ENCODE measurements at regions not wholly inside any gene's neighbourhood (a gene's known extent, or its start where the extent isn't known, plus 50 kb on each side); places are given as distances from the start of the nearest gene placed in this dataset.

- H3K36me3 ChIP-seq (ENCODE audit: control insufficient read depth, insufficient read depth, low read length): no peaks in the 10 kb centered on the region
- DNase-seq (ENCODE audit: low read depth in 2 of 2): no peak
Measured at GRCh38 chr14:65813760-65814384, 401.3 kb downstream of the FUT8 start.

DNA sequence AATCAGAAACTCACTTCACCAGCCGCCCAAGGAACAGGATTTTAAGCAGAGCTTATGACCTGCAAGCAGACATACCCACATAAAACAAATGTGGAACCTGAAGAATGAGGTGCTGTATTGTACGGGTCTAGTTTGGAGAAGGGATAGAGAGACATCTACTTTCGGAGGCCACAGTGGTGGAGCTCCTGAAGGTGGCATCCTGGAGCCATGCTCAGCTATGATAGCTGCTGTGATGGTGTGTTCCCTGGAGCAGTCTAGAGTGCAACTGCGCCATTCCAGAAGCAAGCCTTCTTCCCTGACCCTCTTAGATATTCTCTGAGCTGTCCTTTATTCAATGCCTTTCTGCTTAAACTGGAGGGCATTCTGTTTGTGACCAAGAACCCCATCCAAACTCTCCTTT, 402.6 kb downstream of the FUT8 start:
- Histone ChIP-seq H3K9ac (ENCODE audit: insufficient read depth, low read length) (no peak overlapping the region), H3K4me1 (ENCODE audit: control insufficient read depth, extremely low read depth, insufficient read depth, low read length) (no peaks in the 10 kb centered on the region), H3K36me3 (ENCODE audit: control insufficient read depth, insufficient read depth, low read length) (no peaks in the 10 kb centered on the region), H4K20me1 (ENCODE audit: control insufficient read depth, extremely low read depth, insufficient read depth, low read length) (no peaks in the 10 kb centered on the region), H3K27ac (ENCODE audit: insufficient read depth, low read length) (no peak overlapping the region), H3K79me2 (ENCODE audit: control insufficient read depth, insufficient read depth, low read length) (no peaks in the 10 kb centered on the region), H3K27me3 (ENCODE audit: control insufficient read depth, insufficient read depth, low read length) (no peaks in the 10 kb centered on the region), H3K9me3 (ENCODE audit: control insufficient read depth, insufficient read depth, low read depth, low read length) (no peaks in the 10 kb centered on the region), H3K4me3 (replicated peaks in 1 of 4; ENCODE audit: control extremely low read depth in 1 of 4, insufficient read depth in 1 of 4, low read depth in 3 of 4, low read length in 4 of 4) (no peak overlapping the region), H3K4me2 (ENCODE audit: extremely low read depth, insufficient read depth, low read length) (no peak overlapping the region), H2AFZ (ENCODE audit: low read length) (no peak overlapping the region)
- no peak for DNase-seq (ENCODE audit: low read depth in 2 of 2)
- no peak for TF ChIP-seq CTCF (conservative IDR thresholded peaks at IDR 0.05 in 1 of 2, IDR thresholded peaks at IDR 0.05 in 1 of 2; ENCODE audit: low read depth in 1 of 2, low read length in 2 of 2)
- no peak for TF ChIP-seq EZH2 (IDR thresholded peaks at IDR 0.05; ENCODE audit: low read length, missing control alignments)

More at GRCh38 chr14:65813760-65814384, 401.3 kb downstream of the FUT8 start:
- Histone ChIP-seq H4K20me1 (ENCODE audit: control insufficient read depth, extremely low read depth, insufficient read depth, low read length) (no peaks in the 10 kb centered on the region), H3K4me2 (ENCODE audit: extremely low read depth, insufficient read depth, low read length) (no peak overlapping the region), H3K27ac (ENCODE audit: insufficient read depth, low read length) (no peak overlapping the region), H3K79me2 (ENCODE audit: control insufficient read depth, insufficient read depth, low read length) (no peaks in the 10 kb centered on the region), H3K4me3 (replicated peaks in 1 of 4; ENCODE audit: control extremely low read depth in 1 of 4, insufficient read depth in 1 of 4, low read depth in 3 of 4, low read length in 4 of 4) (no peak overlapping the region), H3K9me3 (ENCODE audit: control insufficient read depth, insufficient read depth, low read depth, low read length) (no peaks in the 10 kb centered on the region), H3K9ac (ENCODE audit: insufficient read depth, low read length) (no peak overlapping the region), H2AFZ (ENCODE audit: low read length) (no peak overlapping the region), H3K4me1 (ENCODE audit: control insufficient read depth, extremely low read depth, insufficient read depth, low read length) (no peaks in the 10 kb centered on the region), H3K27me3 (ENCODE audit: control insufficient read depth, insufficient read depth, low read length) (no peaks in the 10 kb centered on the region)
- TF ChIP-seq CTCF (conservative IDR thresholded peaks at IDR 0.05 in 1 of 2, IDR thresholded peaks at IDR 0.05 in 1 of 2; ENCODE audit: low read depth in 1 of 2, low read length in 2 of 2) (no peak), EZH2 (IDR thresholded peaks at IDR 0.05; ENCODE audit: low read length, missing control alignments) (no peak)

- no peaks in the 10 kb centered on the region for H3K79me2 ChIP-seq (ENCODE audit: control insufficient read depth, insufficient read depth, low read length)
- no peaks in the 10 kb centered on the region for H3K36me3 ChIP-seq (ENCODE audit: control insufficient read depth, insufficient read depth, low read length)
- TF ChIP-seq EZH2 (IDR thresholded peaks at IDR 0.05; ENCODE audit: low read length, missing control alignments): no peak
- no peak for TF ChIP-seq CTCF (conservative IDR thresholded peaks at IDR 0.05 in 1 of 2, IDR thresholded peaks at IDR 0.05 in 1 of 2; ENCODE audit: low read depth in 1 of 2, low read length in 2 of 2)
- no peak overlapping the region for H3K9ac ChIP-seq (ENCODE audit: insufficient read depth, low read length)
- no peak overlapping the region for H3K27ac ChIP-seq (ENCODE audit: insufficient read depth, low read length)
- H3K4me2 ChIP-seq (ENCODE audit: extremely low read depth, insufficient read depth, low read length): no peak overlapping the region
- no peak for DNase-seq (ENCODE audit: low read depth in 2 of 2)
- no peaks in the 10 kb centered on the region for H3K27me3 ChIP-seq (ENCODE audit: control insufficient read depth, insufficient read depth, low read length)
- no peak overlapping the region for H3K4me3 ChIP-seq (replicated peaks in 1 of 4; ENCODE audit: control extremely low read depth in 1 of 4, insufficient read depth in 1 of 4, low read depth in 3 of 4, low read length in 4 of 4)
- H3K4me1 ChIP-seq (ENCODE audit: control insufficient read depth, extremely low read depth, insufficient read depth, low read length): no peaks in the 10 kb centered on the region
- no peaks in the 10 kb centered on the region for H3K9me3 ChIP-seq (ENCODE audit: control insufficient read depth, insufficient read depth, low read depth, low read length)
- H4K20me1 ChIP-seq (ENCODE audit: control insufficient read depth, extremely low read depth, insufficient read depth, low read length): no peaks in the 10 kb centered on the region
- no peak overlapping the region for H2AFZ ChIP-seq (ENCODE audit: low read length)
Measured at GRCh38 chr14:65817011-65817410, 404.5 kb downstream of the FUT8 start.

Measured in fibroblast of lung (primary cell).